Brain microvascular endothelial cell (primary cell): ENCODE measurements at regions not wholly inside any gene's neighbourhood (a gene's known extent, or its start where the extent isn't known, plus 50 kb on each side); places are given as distances from the start of the nearest gene placed in this dataset.

Experiments
- DNase-seq: peaks from one replicate; pipeline ENCODE4 v3.0.0-alpha.2; 2020
- H3K27ac ChIP-seq: fragments of 250-450 bp; sonication (Bioruptor Pico); 2 replicates; pipeline ENCODE4 v1.5.1; 2020; ENCODE audit warnings: mild to moderate bottlenecking, moderate library complexity
- H3K27me3 ChIP-seq: fragments of 250-450 bp; sonication (Bioruptor Pico); replicated peaks from 2 replicates; pipeline ENCODE4 v1.5.1; 2020; ENCODE audit warnings: mild to moderate bottlenecking
- H3K36me3 ChIP-seq: fragments of 250-450 bp; sonication (Bioruptor Pico); replicated peaks from 2 replicates; pipeline ENCODE4 v1.5.1; 2020; ENCODE audit warnings: mild to moderate bottlenecking
- H3K4me3 ChIP-seq: 2 replicates; pipeline ENCODE4 v1.5.1; 2011; ENCODE audit warnings: low read depth, mild to moderate bottlenecking, control low read depth, low read length, moderate library complexity
- in situ Hi-C: cut with HindIII; loops from 2 replicates; pipeline ENCODE4 v1.10.0; 2017; ENCODE audit warnings: low sequenced_read_pairs, low pct_ligation_motif_present
- TF ChIP-seq, protein P1 (sequence below): IDR thresholded peaks from 2 replicates; pipeline ENCODE4 v1.5.1; 2011; ENCODE audit warnings: low read depth, mild to moderate bottlenecking, moderate library complexity, low read length, control low read depth, inconsistent platforms; ENCODE audit errors: missing control alignments

DNA sequence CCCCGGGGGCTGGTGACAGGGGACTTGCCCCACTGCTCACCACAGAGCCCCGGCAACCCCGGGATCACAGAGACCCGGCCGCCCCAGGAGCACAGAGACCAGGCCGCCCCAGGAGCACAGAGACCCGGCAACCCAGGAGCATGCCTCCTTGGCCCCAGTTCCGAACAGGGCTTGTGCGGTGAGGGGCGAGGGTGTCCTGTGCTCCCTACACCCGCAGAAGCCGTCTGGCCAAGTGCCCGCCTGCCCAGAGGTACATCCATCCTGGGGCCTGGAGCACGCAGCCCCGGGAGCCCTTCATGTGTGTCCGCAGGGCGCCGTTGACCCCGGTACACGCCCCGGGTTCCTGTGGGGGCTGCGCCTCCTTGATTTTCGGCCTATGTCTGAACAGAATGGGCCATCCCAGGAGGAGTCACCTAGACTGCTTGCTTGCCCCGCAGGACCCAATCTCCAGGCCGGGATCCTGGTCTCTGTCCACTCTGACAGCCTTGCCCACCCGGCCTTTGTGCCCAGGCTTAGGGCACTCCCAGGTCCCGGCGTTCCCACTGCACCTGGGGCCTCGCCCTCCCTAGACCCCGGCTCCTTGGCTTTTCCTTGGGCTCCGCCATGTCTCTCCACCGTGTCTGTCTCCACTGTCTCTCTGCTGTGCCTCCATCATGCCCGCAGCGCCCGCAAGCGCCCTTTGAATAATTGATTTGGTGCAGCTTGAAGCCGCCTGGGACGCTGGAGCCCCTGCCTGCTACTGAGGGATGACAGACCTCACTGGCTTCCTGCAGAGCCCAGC lies 219.8 kb downstream of the ERMARD start:
- Histone ChIP-seq H3K27ac (no peak overlapping the region), H3K4me3 (no peak overlapping the region), H3K27me3 (no peaks in the 10 kb centered on the region), H3K36me3 (no peaks in the 10 kb centered on the region)
- TF ChIP-seq, protein P1, sequence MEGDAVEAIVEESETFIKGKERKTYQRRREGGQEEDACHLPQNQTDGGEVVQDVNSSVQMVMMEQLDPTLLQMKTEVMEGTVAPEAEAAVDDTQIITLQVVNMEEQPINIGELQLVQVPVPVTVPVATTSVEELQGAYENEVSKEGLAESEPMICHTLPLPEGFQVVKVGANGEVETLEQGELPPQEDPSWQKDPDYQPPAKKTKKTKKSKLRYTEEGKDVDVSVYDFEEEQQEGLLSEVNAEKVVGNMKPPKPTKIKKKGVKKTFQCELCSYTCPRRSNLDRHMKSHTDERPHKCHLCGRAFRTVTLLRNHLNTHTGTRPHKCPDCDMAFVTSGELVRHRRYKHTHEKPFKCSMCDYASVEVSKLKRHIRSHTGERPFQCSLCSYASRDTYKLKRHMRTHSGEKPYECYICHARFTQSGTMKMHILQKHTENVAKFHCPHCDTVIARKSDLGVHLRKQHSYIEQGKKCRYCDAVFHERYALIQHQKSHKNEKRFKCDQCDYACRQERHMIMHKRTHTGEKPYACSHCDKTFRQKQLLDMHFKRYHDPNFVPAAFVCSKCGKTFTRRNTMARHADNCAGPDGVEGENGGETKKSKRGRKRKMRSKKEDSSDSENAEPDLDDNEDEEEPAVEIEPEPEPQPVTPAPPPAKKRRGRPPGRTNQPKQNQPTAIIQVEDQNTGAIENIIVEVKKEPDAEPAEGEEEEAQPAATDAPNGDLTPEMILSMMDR: no peak
- DNase-seq: no peak
- in situ Hi-C loops: no loop called here

GRCh38 chr6:169970306-169970988 lies 219.0 kb downstream of the ERMARD start:
- DNase-seq: no peak
- H3K27me3 ChIP-seq: no peaks in the 10 kb centered on the region
- no peaks in the 10 kb centered on the region for H3K36me3 ChIP-seq
- TF ChIP-seq, protein P1: no peak
- no peak overlapping the region for H3K4me3 ChIP-seq
- in situ Hi-C loops: no loop called here
- H3K27ac ChIP-seq: no peak overlapping the region

DNA sequence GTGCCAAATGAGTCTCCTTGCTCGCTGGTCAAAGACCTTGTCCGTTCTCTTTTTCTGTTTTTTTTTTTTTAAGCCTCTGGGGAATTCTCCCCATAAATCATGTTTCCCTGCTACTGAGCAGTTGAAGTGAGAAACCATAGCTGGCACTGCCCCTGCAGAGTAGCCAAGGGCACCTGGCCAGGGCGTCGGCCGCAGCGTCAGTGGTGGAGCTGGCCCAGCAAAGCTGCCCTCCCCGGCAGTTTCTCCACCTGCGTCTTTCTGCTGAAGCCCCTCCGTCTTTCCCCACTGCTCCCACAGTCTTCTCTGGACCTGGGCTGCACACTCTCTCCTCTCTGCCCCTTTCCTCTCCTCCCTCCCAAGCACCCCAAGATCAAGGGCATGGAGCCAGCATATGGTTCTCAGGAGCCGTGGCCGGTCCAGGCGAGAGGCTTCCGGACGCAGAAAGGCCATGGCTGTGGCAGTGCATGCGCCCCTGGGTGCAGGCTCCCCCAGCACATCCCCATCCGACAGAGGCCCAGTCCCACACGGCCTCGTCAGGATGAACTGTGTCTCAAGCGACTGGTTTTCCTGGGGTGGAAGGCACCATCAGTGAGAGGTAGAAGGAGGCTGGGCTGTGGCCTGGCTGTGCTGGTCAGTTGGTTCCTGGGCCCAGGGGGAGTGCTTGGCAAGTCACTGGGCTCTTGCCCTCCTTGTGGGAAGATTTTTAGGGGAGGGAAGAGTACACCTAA lies 218.1 kb downstream of the ERMARD start:
- Histone ChIP-seq H3K27me3 (no peaks in the 10 kb centered on the region), H3K4me3 (no peak overlapping the region), H3K27ac (no peak overlapping the region), H3K36me3 (no peaks in the 10 kb centered on the region)
- no peak for DNase-seq
- TF ChIP-seq, protein P1: no peak
- in situ Hi-C loops: no loop called here

GRCh38 chr6:169968541-169969270 lies 217.3 kb downstream of the ERMARD start:
- Histone ChIP-seq H3K27me3 (no peaks in the 10 kb centered on the region), H3K27ac (no peak overlapping the region), H3K4me3 (no peak overlapping the region), H3K36me3 (no peaks in the 10 kb centered on the region)
- in situ Hi-C loops: no loop called here
- TF ChIP-seq, protein P1: no peak
- no peak for DNase-seq

DNA sequence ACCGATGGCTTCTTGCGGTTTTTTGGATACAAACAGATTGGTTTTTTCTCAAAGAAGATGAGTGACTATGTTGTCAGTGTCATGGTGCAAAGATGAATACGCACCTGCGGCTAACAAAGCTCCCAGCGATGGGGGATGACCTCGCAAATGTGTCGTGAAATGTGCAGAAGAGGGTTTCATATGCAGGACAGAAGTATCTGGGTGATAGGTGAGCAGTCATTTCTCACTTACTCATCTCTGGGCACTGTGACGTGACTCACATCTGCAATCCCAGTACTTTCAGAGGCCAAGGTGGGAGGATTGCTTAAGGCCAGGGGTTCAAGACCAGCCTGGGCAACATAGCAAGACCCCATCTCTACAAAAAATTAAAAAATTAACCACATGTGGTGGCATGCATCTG lies 216.3 kb downstream of the ERMARD start:
- in situ Hi-C loops: no loop called here
- Histone ChIP-seq H3K36me3 (no peaks in the 10 kb centered on the region), H3K4me3 (no peak overlapping the region), H3K27me3 (no peaks in the 10 kb centered on the region), H3K27ac (no peak overlapping the region)
- TF ChIP-seq, protein P1: no peak
- DNase-seq: no peak
